Liver (tissue), 8 donors: ENCODE measurements at regions not wholly inside any gene's neighbourhood (a gene's known extent, or its start where the extent isn't known, plus 50 kb on each side); places are given as distances from the start of the nearest gene placed in this dataset.

ENCODE experiments used
- DNase-seq: peaks from one replicate; pipeline ENCODE4 v3.0.0-alpha.2; 2017; ENCODE audit warnings: low spot score
- H3K27ac ChIP-seq, 2 donors: one replicate each; pipeline ENCODE4 v1.7.0; 2013; ENCODE audit warnings: inconsistent platforms in 2 of 2, low read length in 2 of 2, control low read depth in 1 of 2, low read depth in 1 of 2, mild to moderate bottlenecking in 1 of 2
- H3K27me3 ChIP-seq, 4 donors: one replicate each; pipeline versions ENCODE4 v1.6.1 to v1.7.0; 2013; ENCODE audit warnings: low read length in 3 of 4, inconsistent platforms in 1 of 4, mild to moderate bottlenecking in 1 of 4, moderate library complexity in 1 of 4; ENCODE audit not compliant: control insufficient read depth in 4 of 4, insufficient read depth in 4 of 4
- H3K36me3 ChIP-seq, 4 donors: one replicate each; pipeline versions ENCODE4 v1.6.1 to v1.7.0; 2013; ENCODE audit warnings: low read length in 3 of 4, mild to moderate bottlenecking in 3 of 4, low read depth in 1 of 4, moderate library complexity in 1 of 4; ENCODE audit not compliant: control insufficient read depth in 4 of 4, insufficient read depth in 3 of 4
- H3K4me1 ChIP-seq, 4 donors: one replicate each; pipeline versions ENCODE4 v1.6.1 to v1.7.0; 2013; ENCODE audit warnings: low read length in 3 of 4, mild to moderate bottlenecking in 3 of 4, moderate library complexity in 1 of 4; ENCODE audit not compliant: control insufficient read depth in 4 of 4, insufficient read depth in 4 of 4
- H3K4me3 ChIP-seq, 3 donors: one replicate each; pipeline versions ENCODE4 v1.6.1 to v1.7.0; 2013; ENCODE audit warnings: low read length in 3 of 3, control low read depth in 1 of 3, low read depth in 1 of 3, mild to moderate bottlenecking in 1 of 3
- H3K9ac ChIP-seq, 2 donors: one replicate each; pipeline ENCODE4 v1.7.0; 2013; ENCODE audit warnings: low read length in 2 of 2, mild to moderate bottlenecking in 2 of 2, moderate library complexity in 2 of 2, control low read depth in 1 of 2, low read depth in 1 of 2
- H3K9me3 ChIP-seq, 4 donors: one replicate each; pipeline versions ENCODE4 v1.6.1 to v1.7.0; 2013; ENCODE audit warnings: low read length in 3 of 4; ENCODE audit not compliant: control insufficient read depth in 4 of 4
- ATF3 ChIP-seq: IDR thresholded peaks from 2 replicates; pipeline ENCODE4 v1.6.1; 2016; ENCODE audit warnings: antibody characterized with exemption
- CTCF ChIP-seq: fragments of 150-350 bp; IDR thresholded peaks from 2 replicates; pipeline ENCODE4 v1.5.1; 2017; ENCODE audit warnings: improper control_type of control experiment, low read depth, low read length; ENCODE audit not compliant: missing input control
- EGR1 ChIP-seq, 2 donors: IDR thresholded peaks; 2 replicates each; pipeline ENCODE4 v1.6.1; 2016 to 2018; ENCODE audit warnings: antibody characterized with exemption in 2 of 2, low read depth in 2 of 2
- FOXA1 ChIP-seq: IDR thresholded peaks from 2 replicates; pipeline ENCODE4 v1.6.1; 2016; ENCODE audit warnings: antibody characterized with exemption
- FOXA2 ChIP-seq: IDR thresholded peaks from 2 replicates; pipeline ENCODE4 v1.6.1; 2016; ENCODE audit warnings: antibody characterized with exemption
- GABPA ChIP-seq, 2 donors: IDR thresholded peaks in 1 of 2; conservative IDR thresholded peaks in 1 of 2; 2 replicates each; pipeline ENCODE4 v1.6.1; 2016; ENCODE audit warnings: antibody characterized with exemption in 2 of 2, mild to moderate bottlenecking in 1 of 2, moderate library complexity in 1 of 2
- HNF4A ChIP-seq, 2 donors: conservative IDR thresholded peaks; 2 replicates each; pipeline ENCODE4 v1.6.1; 2016; ENCODE audit warnings: antibody characterized with exemption in 2 of 2, mild to moderate bottlenecking in 2 of 2
- HNF4G ChIP-seq: IDR thresholded peaks from 2 replicates; pipeline ENCODE4 v1.6.1; 2016; ENCODE audit warnings: antibody characterized with exemption
- JUND ChIP-seq, 2 donors: IDR thresholded peaks; 2 replicates each; pipeline ENCODE4 v1.6.1; 2016; ENCODE audit warnings: antibody characterized with exemption in 2 of 2
- MAX ChIP-seq: IDR thresholded peaks from 2 replicates; pipeline ENCODE4 v1.6.1; 2016; ENCODE audit warnings: antibody characterized with exemption
- NR2F2 ChIP-seq: IDR thresholded peaks from 2 replicates; pipeline ENCODE4 v1.6.1; 2016; ENCODE audit warnings: antibody characterized with exemption
- RAD21 ChIP-seq, 2 donors: IDR thresholded peaks; 2 replicates each; pipeline ENCODE4 v1.6.1; 2016; ENCODE audit warnings: antibody characterized with exemption in 2 of 2, mild to moderate bottlenecking in 2 of 2
- REST ChIP-seq: IDR thresholded peaks from 2 replicates; pipeline ENCODE4 v1.6.1; 2016; ENCODE audit warnings: antibody characterized with exemption, mild to moderate bottlenecking
- RXRA ChIP-seq, 2 donors: IDR thresholded peaks; 2 replicates each; pipeline ENCODE4 v1.6.1; 2017 to 2018; ENCODE audit warnings: antibody characterized with exemption in 2 of 2, mild to moderate bottlenecking in 1 of 2
- SP1 ChIP-seq: IDR thresholded peaks from 2 replicates; pipeline ENCODE4 v1.6.1; 2018; ENCODE audit warnings: antibody characterized with exemption, mild to moderate bottlenecking
- TAF1 ChIP-seq: conservative IDR thresholded peaks from 2 replicates; pipeline ENCODE4 v1.6.1; 2016; ENCODE audit warnings: antibody characterized with exemption, mild to moderate bottlenecking
- YY1 ChIP-seq: IDR thresholded peaks from 2 replicates; pipeline ENCODE4 v1.6.1; 2016; ENCODE audit warnings: antibody characterized with exemption, mild to moderate bottlenecking
- ZBTB33 ChIP-seq: IDR thresholded peaks from 2 replicates; pipeline ENCODE4 v1.6.1; 2016; ENCODE audit warnings: antibody characterized with exemption
- WGBS: extraction: QIAGEN DNeasy Blood & Tissue Kit; methylation state at CpG from one replicate; pipeline ENCODE4 v1.1.7; 2013; 5-methylcytosine and 5-hydroxymethylcytosine counted together
- donor health status: healthy.
- donor health status: healthy.
- donor health status: healthy.
- donor health status: healthy.
- donor health status: healthy.

- no peak overlapping the region for H3K9ac ChIP-seq
These were observed 113.4 kb upstream of the SCAF11 start for GRCh38 chr12:46103559-46104383.

GRCh38 chr12:46101485-46101869 lies 111.1 kb upstream of the SCAF11 start:
- DNase-seq, result no peak
- 92% methylated on average over 4 of the region's 4 CpGs for WGBS
- no peaks in the 10 kb centered on the region for H3K9me3 ChIP-seq
- no peak overlapping the region for H3K27ac ChIP-seq
- no peak overlapping the region for H3K9ac ChIP-seq
- TF ChIP-seq REST (no peak), RAD21 (IDR thresholded peaks at IDR 0.05) (no peak), YY1 (no peak), NR2F2 (no peak), EGR1 (IDR thresholded peaks at IDR 0.05; ENCODE audit: low read depth in 2 of 2) (no peak), HNF4A (conservative IDR thresholded peaks at IDR 0.05) (no peak), HNF4G (no peak), TAF1 (no peak), JUND (IDR thresholded peaks at IDR 0.05) (no peak), RXRA (IDR thresholded peaks at IDR 0.05) (no peak), MAX (no peak), ZBTB33 (no peak), GABPA (IDR thresholded peaks at IDR 0.05 in 1 of 2, conservative IDR thresholded peaks at IDR 0.05 in 1 of 2) (no peak), FOXA2 (no peak), ATF3 (no peak), CTCF (no peak), FOXA1 (no peak), SP1 (no peak)
- no peaks in the 10 kb centered on the region for H3K36me3 ChIP-seq
- no peaks in the 10 kb centered on the region for H3K27me3 ChIP-seq
- H3K4me3 ChIP-seq, result no peak overlapping the region
- H3K4me1 ChIP-seq, result no peaks in the 10 kb centered on the region

More at GRCh38 chr12:46103559-46104383, 113.4 kb upstream of the SCAF11 start:
- TF ChIP-seq FOXA2 (no peak), EGR1 (IDR thresholded peaks at IDR 0.05; ENCODE audit: low read depth in 2 of 2) (no peak)
- Histone ChIP-seq H3K9me3 (no peaks in the 10 kb centered on the region), H3K27me3 (no peaks in the 10 kb centered on the region), H3K36me3 (no peaks in the 10 kb centered on the region), H3K4me1 (no peaks in the 10 kb centered on the region), H3K27ac (no peak overlapping the region), H3K4me3 (no peak overlapping the region)
- DNase-seq, result no peak
- 78% methylated on average over 3 of the region's 3 CpGs for WGBS
